ENCODE measurements at regions not wholly inside any gene's neighbourhood (a gene's known extent, or its start where the extent isn't known, plus 50 kb on each side); places are given as distances from the start of the nearest gene placed in this dataset.

DNA sequence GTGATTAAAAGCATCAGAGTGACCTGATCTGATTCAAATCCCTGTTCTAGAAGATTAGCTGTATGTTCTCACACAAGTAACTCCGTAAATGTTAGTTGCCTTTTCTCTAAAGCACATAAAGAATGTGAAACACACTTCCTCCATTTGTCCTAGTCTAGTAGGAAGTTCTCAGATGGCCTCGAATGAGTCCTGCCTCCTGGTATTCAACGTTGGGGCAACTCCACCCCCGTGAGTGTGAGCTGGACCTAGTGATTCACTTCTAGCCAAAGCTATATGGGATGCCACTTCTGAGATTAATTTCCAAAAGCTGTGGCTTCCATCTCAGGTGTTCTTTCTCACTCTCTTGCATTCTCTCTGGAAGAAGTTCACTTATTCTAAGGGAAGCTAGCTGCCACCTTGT is 267.6 kb downstream of the GPATCH2 start:
- no peak overlapping the region for H3K4me3 ChIP-seq (ENCODE audit: low read depth, low read length)
- no peak for DNase-seq (ENCODE audit: low read depth)
- TF ChIP-seq, protein P1, sequence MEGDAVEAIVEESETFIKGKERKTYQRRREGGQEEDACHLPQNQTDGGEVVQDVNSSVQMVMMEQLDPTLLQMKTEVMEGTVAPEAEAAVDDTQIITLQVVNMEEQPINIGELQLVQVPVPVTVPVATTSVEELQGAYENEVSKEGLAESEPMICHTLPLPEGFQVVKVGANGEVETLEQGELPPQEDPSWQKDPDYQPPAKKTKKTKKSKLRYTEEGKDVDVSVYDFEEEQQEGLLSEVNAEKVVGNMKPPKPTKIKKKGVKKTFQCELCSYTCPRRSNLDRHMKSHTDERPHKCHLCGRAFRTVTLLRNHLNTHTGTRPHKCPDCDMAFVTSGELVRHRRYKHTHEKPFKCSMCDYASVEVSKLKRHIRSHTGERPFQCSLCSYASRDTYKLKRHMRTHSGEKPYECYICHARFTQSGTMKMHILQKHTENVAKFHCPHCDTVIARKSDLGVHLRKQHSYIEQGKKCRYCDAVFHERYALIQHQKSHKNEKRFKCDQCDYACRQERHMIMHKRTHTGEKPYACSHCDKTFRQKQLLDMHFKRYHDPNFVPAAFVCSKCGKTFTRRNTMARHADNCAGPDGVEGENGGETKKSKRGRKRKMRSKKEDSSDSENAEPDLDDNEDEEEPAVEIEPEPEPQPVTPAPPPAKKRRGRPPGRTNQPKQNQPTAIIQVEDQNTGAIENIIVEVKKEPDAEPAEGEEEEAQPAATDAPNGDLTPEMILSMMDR (IDR thresholded peaks at IDR 0.05; ENCODE audit: low read depth, low read length, missing control alignments): no peak

DNA sequence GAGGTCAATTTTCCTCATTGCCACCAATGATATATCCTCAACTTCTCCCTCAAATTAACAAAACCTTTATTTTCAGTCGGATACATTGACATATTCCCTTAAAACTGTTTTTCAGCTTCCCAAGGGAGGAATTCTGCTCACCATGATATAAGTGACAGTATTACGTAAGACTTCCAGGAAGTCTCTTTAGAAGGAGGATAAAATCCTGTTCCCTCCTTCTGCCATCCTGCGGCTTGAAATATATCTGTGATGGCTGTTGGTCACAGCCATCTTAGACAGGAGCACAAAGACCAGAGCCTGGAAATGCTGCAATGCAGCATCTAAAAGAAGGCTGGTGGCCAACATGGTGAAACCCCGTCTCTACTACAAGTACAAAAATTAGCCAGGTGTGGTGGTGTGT is 270.4 kb downstream of the GPATCH2 start:
- no peak overlapping the region for H3K4me3 ChIP-seq (ENCODE audit: low read depth, low read length)
- DNase-seq (ENCODE audit: low read depth): no peak
- TF ChIP-seq, protein P1 (IDR thresholded peaks at IDR 0.05; ENCODE audit: low read depth, low read length, missing control alignments): no peak

DNA sequence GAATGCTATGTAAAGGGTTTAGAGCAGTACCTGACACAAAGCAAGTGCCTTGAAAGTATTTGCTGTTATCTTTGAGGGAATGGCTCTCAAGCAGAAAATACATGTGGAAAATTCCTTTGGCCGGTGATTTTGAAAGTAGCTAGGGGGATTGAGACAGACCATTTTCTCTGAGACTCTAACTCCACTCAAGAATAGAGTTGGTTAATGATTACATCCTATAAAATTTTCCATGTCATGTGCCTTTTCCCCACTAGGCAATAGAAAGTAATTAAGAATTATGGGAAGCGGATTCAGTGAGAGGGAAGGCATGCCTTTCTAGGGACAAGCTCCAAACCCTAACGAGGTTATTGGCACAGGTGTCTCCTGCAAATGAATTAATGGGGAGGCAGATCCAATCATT is 276.0 kb downstream of the GPATCH2 start:
- TF ChIP-seq, protein P1 (IDR thresholded peaks at IDR 0.05; ENCODE audit: low read depth, low read length, missing control alignments): no peak
- DNase-seq (ENCODE audit: low read depth): no peak
- no peak overlapping the region for H3K4me3 ChIP-seq (ENCODE audit: low read depth, low read length)

DNA sequence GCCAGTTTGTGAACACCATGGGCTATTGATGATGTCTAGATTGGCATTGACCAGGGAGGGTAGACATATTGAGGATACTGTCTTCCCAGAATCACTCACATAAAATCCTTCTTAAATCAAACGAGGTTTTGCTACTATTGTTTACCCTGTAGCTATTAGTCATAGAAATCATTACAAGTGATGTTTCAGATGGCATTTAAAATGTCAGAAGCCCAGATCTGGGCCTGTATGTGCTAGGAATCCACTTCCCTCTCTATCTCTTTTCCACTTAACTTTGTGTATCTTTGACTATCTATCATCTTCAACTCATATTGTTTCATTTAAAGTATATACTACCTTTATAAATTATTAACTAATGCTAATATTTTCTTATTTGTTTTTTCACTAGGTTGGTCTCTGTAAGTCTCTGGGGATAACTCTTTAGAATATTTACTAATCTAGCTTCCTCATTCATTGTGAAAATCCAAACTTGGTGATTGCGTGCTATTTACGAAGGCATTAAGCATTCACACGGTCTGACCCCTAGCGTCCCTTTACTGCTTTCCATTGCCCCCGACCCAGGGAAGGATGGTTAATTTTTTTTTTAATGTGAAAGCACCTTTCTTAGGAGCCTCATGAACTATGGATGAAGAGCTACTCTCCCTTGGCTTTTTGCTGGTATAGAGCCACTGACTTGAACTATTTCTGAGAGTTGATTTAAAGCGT is 281.8 kb downstream of the GPATCH2 start:
- no peak for DNase-seq (ENCODE audit: low read depth)
- TF ChIP-seq, protein P1 (IDR thresholded peaks at IDR 0.05; ENCODE audit: low read depth, low read length, missing control alignments): no peak
- no peak overlapping the region for H3K4me3 ChIP-seq (ENCODE audit: low read depth, low read length)

DNA sequence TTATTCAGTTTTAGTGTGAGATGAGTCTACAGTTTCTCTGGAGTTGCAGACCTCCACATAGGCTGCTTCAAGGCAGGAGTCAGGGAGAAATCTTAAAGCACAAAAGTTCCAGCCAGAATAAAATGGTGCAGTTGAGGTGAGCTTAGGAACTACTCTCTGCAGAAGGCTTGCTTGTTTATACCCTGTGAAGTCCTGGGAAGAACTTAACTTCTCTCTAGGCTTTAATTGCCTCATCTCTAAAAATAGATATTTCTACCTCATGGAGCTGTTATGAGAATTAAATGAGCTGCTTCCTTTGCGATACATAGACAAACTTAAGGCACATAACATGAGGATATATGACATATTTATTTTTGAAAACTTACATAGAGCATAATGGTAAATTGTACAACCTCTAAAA is 286.2 kb downstream of the GPATCH2 start:
- TF ChIP-seq, protein P1 (IDR thresholded peaks at IDR 0.05; ENCODE audit: low read depth, low read length, missing control alignments): no peak
- DNase-seq (ENCODE audit: low read depth): no peak
- no peak overlapping the region for H3K4me3 ChIP-seq (ENCODE audit: low read depth, low read length)

DNA sequence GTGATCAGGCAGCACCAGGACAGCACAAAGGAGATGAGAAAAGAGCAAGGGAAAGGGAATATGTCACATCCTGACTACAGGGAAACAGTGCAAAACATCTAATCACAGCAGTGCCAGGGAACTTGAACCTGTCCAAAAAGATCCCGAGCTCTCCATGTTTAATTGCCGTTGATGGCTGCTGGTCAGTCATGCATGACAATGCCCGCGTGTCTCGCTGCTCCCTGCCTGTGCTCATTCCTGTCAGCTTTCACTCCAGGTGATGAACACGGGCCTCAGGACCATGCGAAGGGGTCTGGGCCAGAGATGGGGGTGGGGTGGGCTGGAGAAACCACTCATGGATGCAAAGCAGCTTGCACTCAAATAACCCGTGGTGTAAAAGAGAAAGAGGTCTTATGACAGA is 287.0 kb downstream of the GPATCH2 start:
- TF ChIP-seq, protein P1 (IDR thresholded peaks at IDR 0.05; ENCODE audit: low read depth, low read length, missing control alignments): no peak
- H3K4me3 ChIP-seq (ENCODE audit: low read depth, low read length): no peak overlapping the region
- DNase-seq (ENCODE audit: low read depth): no peak

DNA sequence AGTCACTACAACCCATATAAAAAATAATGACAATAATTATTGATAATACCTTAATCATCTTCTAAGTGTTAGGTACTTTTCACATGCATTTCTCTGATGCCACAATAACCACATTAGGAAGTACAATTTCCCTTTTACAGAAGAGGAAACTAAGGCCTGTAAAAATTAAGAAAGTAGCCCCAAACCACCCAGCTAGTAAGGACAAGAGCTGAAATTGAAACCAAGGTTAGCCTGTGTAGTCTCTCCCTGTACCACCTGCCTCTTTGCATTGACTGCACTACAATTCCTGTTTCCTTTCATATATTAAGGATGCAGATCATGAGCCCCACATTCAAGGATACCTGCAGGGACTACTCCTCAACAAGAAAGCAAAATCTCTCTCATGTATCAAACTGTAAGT is 288.8 kb downstream of the GPATCH2 start:
- TF ChIP-seq, protein P1 (IDR thresholded peaks at IDR 0.05; ENCODE audit: low read depth, low read length, missing control alignments): no peak
- no peak overlapping the region for H3K4me3 ChIP-seq (ENCODE audit: low read depth, low read length)
- DNase-seq (ENCODE audit: low read depth): no peak

All from GM12864 (cell line).